Neural progenitor cell (in vitro differentiated cells): ENCODE measurements at regions not wholly inside any gene's neighbourhood (a gene's known extent, or its start where the extent isn't known, plus 50 kb on each side); places are given as distances from the start of the nearest gene placed in this dataset.

Experiments used
- DNase-seq: peaks from one replicate; pipeline ENCODE4 v3.0.0-alpha.2; 2016; ENCODE audit warnings: low spot score
- H2AFZ ChIP-seq: fragments of 200-600 bp; sonication (generic); replicated peaks from 2 replicates; pipeline ENCODE4 v1.6.1; 2016; ENCODE audit warnings: antibody characterized with exemption
- H3F3A ChIP-seq: fragments of 200-600 bp; sonication (generic); 2 replicates; pipeline ENCODE4 v1.6.1; 2016; ENCODE audit warnings: antibody characterized with exemption, low read depth
- H3K27ac ChIP-seq: fragments of 200-600 bp; sonication (generic); 2 replicates; pipeline ENCODE4 v1.5.1; 2016; ENCODE audit warnings: mild to moderate bottlenecking
- H3K27me3 ChIP-seq: fragments of 200-600 bp; sonication (generic); 2 replicates; pipeline ENCODE4 v1.6.1; 2016; ENCODE audit warnings: mild to moderate bottlenecking, moderate library complexity
- H3K36me3 ChIP-seq: fragments of 200-600 bp; sonication (generic); 2 replicates; pipeline ENCODE4 v1.5.1; 2016
- H3K4me1 ChIP-seq: fragments of 200-600 bp; sonication (generic); 2 replicates; pipeline ENCODE4 v1.6.1; 2016; ENCODE audit warnings: mixed run types
- H3K4me2 ChIP-seq: fragments of 200-600 bp; sonication (generic); 2 replicates; pipeline ENCODE4 v1.6.1; 2016
- H3K4me3 ChIP-seq: fragments of 200-600 bp; sonication (generic); 2 replicates; pipeline ENCODE4 v1.5.1; 2016
- H3K79me2 ChIP-seq: fragments of 200-600 bp; sonication (generic); 2 replicates; pipeline ENCODE4 v1.6.1; 2016; ENCODE audit warnings: low read depth
- H3K9ac ChIP-seq: fragments of 200-600 bp; sonication (generic); 2 replicates; pipeline ENCODE4 v1.6.1; 2016
- H3K9me3 ChIP-seq: fragments of 200-600 bp; sonication (generic); 2 replicates; pipeline ENCODE4 v1.5.1; 2016; ENCODE audit warnings: low read depth
- H4K20me1 ChIP-seq: fragments of 200-600 bp; sonication (generic); 2 replicates; pipeline ENCODE4 v1.6.1; 2016; ENCODE audit warnings: low read depth
- H3K27ac Mint-ChIP-seq: 3 replicates; pipeline ENCODE4 v1.8.0; 2021; ENCODE audit warnings: mixed read lengths
- H3K27me3 Mint-ChIP-seq: 2 replicates; pipeline ENCODE4 v1.8.0; 2022; ENCODE audit warnings: low read depth, mild to moderate bottlenecking, inconsistent platforms, moderate library complexity, mixed read lengths; ENCODE audit not compliant: insufficient read depth
- H3K36me3 Mint-ChIP-seq: 3 replicates; pipeline ENCODE4 v1.8.0; 2021; ENCODE audit warnings: mixed read lengths
- H3K4me1 Mint-ChIP-seq: 3 replicates; pipeline ENCODE4 v1.8.0; 2021; ENCODE audit warnings: mixed read lengths
- H3K4me3 Mint-ChIP-seq: 3 replicates; pipeline ENCODE4 v1.8.0; 2021; ENCODE audit warnings: mild to moderate bottlenecking, moderate library complexity, mixed read lengths
- H3K9me3 Mint-ChIP-seq: 3 replicates; pipeline ENCODE4 v1.8.0; 2020; ENCODE audit warnings: mixed read lengths
- EZH2 ChIP-seq: fragments of 200-600 bp; sonication (generic); IDR thresholded peaks from 2 replicates; pipeline ENCODE4 v1.6.1; 2017; ENCODE audit warnings: antibody characterized with exemption, mild to moderate bottlenecking, moderate library complexity
- EZH2phosphoT487 ChIP-seq: fragments of 200-600 bp; sonication (generic); IDR thresholded peaks from 2 replicates; pipeline ENCODE4 v1.6.1; 2017; ENCODE audit warnings: antibody characterized with exemption
- TF ChIP-seq, protein P1 (sequence below): fragments of 200-600 bp; sonication (generic); IDR thresholded peaks from 2 replicates; pipeline ENCODE4 v1.5.1; 2017; ENCODE audit warnings: antibody characterized with exemption, mild to moderate bottlenecking

DNA sequence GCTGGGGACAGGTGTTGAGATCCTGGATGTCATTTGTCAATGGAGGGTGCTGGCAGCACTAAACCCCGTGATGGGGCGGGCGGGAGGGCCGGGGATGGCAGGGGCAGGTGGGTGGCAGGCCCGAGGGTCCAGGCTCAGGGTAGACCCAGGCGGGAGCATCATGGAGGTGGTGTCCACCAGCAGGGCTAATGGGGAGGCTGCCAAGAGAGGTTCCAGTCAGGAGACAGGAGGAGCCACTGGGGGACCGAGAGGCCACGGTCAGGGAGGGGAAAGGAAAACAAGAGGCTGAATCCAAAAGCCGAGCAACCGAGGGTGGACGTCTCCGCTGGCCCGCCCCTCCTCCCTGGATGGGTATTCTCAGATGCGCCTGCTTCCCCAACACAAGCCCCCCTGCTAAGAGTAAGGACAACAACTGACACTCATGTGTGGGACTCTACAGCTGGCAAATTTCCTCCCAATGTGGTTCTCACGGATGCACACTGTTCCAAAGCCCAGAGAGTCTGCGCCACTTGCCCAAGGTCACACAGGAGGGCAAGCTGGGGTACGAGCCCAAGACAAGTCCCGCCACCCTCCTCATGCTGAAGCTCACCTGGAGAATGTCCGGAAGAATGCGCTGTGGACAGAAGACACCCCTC lies 132.0 kb downstream of the CPZ start:
- Histone ChIP-seq H3F3A (no peaks in the 10 kb centered on the region), H3K36me3 (no peaks in the 10 kb centered on the region), H3K4me2 (no peak overlapping the region), H2AFZ (no peak overlapping the region), H3K27me3 (no peaks in the 10 kb centered on the region), H3K4me1 (no peaks in the 10 kb centered on the region), H3K79me2 (no peaks in the 10 kb centered on the region), H3K27ac (no peak overlapping the region), H3K4me3 (no peak overlapping the region), H4K20me1 (no peaks in the 10 kb centered on the region), H3K9me3 (no peaks in the 10 kb centered on the region), H3K9ac (no peak overlapping the region)
- Mint-ChIP-seq H3K36me3 (no peaks in the 10 kb centered on the region), H3K4me1 (no peaks in the 10 kb centered on the region), H3K4me3 (no peak overlapping the region), H3K27me3 (peaks cover 11% of the 10 kb centered on the region), H3K9me3 (no peaks in the 10 kb centered on the region), H3K27ac (no peak overlapping the region)
- TF ChIP-seq EZH2 (no peak), EZH2phosphoT487 (no peak)
- TF ChIP-seq, protein P1, sequence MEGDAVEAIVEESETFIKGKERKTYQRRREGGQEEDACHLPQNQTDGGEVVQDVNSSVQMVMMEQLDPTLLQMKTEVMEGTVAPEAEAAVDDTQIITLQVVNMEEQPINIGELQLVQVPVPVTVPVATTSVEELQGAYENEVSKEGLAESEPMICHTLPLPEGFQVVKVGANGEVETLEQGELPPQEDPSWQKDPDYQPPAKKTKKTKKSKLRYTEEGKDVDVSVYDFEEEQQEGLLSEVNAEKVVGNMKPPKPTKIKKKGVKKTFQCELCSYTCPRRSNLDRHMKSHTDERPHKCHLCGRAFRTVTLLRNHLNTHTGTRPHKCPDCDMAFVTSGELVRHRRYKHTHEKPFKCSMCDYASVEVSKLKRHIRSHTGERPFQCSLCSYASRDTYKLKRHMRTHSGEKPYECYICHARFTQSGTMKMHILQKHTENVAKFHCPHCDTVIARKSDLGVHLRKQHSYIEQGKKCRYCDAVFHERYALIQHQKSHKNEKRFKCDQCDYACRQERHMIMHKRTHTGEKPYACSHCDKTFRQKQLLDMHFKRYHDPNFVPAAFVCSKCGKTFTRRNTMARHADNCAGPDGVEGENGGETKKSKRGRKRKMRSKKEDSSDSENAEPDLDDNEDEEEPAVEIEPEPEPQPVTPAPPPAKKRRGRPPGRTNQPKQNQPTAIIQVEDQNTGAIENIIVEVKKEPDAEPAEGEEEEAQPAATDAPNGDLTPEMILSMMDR = no peak
- no peak for DNase-seq

- Histone ChIP-seq H3K4me2 (no peak overlapping the region), H2AFZ (no peak overlapping the region), H3F3A (no peaks in the 10 kb centered on the region), H3K9me3 (no peaks in the 10 kb centered on the region), H3K4me1 (no peaks in the 10 kb centered on the region), H3K9ac (no peak overlapping the region), H3K4me3 (no peak overlapping the region), H3K36me3 (no peaks in the 10 kb centered on the region), H3K79me2 (no peaks in the 10 kb centered on the region), H3K27ac (no peak overlapping the region), H4K20me1 (no peaks in the 10 kb centered on the region), H3K27me3 (no peaks in the 10 kb centered on the region)
- DNase-seq = no peak
- Mint-ChIP-seq H3K4me1 (no peaks in the 10 kb centered on the region), H3K4me3 (no peak overlapping the region), H3K36me3 (no peaks in the 10 kb centered on the region), H3K27me3 (peaks cover 9% of the 10 kb centered on the region), H3K9me3 (no peaks in the 10 kb centered on the region), H3K27ac (no peak overlapping the region)
- TF ChIP-seq EZH2 = no peak
- TF ChIP-seq, protein P1 = no peak
- TF ChIP-seq EZH2phosphoT487 = no peak
Measured at GRCh38 chr4:8723222-8723980, 130.8 kb downstream of the CPZ start.

DNA sequence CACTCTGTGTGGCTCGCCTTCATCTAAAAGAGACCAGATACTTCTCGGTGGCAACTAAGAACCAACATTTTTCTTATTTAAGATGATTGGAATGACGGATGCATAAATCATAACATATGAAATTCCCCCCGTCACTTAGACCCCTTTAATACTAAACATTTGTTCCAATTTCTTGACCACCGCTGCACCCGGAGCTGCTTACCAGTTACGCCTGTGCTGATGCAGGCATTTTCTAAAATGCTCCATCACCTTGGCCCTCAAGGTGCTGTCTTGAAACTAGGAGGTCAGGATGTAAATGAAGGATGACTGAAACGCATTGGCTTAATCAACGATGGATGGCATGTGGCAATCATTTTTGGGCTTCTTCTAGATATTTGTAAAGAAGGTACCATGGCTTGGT lies 130.0 kb downstream of the CPZ start:
- no peak overlapping the region for H3K4me2 ChIP-seq
- no peak for DNase-seq
- no peaks in the 10 kb centered on the region for H3K79me2 ChIP-seq
- no peaks in the 10 kb centered on the region for H3K9me3 Mint-ChIP-seq
- no peak overlapping the region for H3K4me3 ChIP-seq
- no peak overlapping the region for H2AFZ ChIP-seq
- H4K20me1 ChIP-seq = no peaks in the 10 kb centered on the region
- TF ChIP-seq EZH2phosphoT487 (no peak), EZH2 (no peak)
- TF ChIP-seq, protein P1 = no peak
- H3K27me3 ChIP-seq = peaks cover 2% of the 10 kb centered on the region
- peaks cover 11% of the 10 kb centered on the region for H3K27me3 Mint-ChIP-seq
- no peak overlapping the region for H3K27ac Mint-ChIP-seq
- no peaks in the 10 kb centered on the region for H3K4me1 Mint-ChIP-seq
- H3K36me3 ChIP-seq = no peaks in the 10 kb centered on the region
- H3K4me1 ChIP-seq = no peaks in the 10 kb centered on the region
- no peak overlapping the region for H3K27ac ChIP-seq
- no peak overlapping the region for H3K4me3 Mint-ChIP-seq
- no peaks in the 10 kb centered on the region for H3F3A ChIP-seq
- no peak overlapping the region for H3K9ac ChIP-seq
- H3K36me3 Mint-ChIP-seq = no peaks in the 10 kb centered on the region
- no peaks in the 10 kb centered on the region for H3K9me3 ChIP-seq
